Lung (tissue), 11 donors: ENCODE measurements at regions not wholly inside any gene's neighbourhood (a gene's known extent, or its start where the extent isn't known, plus 50 kb on each side); places are given as distances from the start of the nearest gene placed in this dataset.

ENCODE experiments used
- ATAC-seq: fragments of 200-7000 bp; cut with Tn5 transposase; one replicate; pipeline ENCODE4 v1.9.1; 2020; ENCODE audit warnings: moderate number of reproducible peaks; ENCODE audit not compliant: insufficient read depth, low FRiP score
- DNase-seq, 3 donors: peaks; one replicate each; pipeline ENCODE4 v3.0.0-alpha.2; 2013 to 2017
- H3K27ac ChIP-seq, 2 donors: one replicate each; pipeline ENCODE4 v1.5.1; 2013; ENCODE audit warnings: mild to moderate bottlenecking in 2 of 2, moderate library complexity in 2 of 2, control low read depth in 1 of 2, inconsistent platforms in 1 of 2, low read depth in 1 of 2, low read length in 1 of 2
- H3K27me3 ChIP-seq, 3 donors: one replicate each; pipeline ENCODE4 v1.5.1; 2013; ENCODE audit warnings: low read length in 2 of 3; ENCODE audit not compliant: control insufficient read depth in 3 of 3, insufficient read depth in 3 of 3
- H3K36me3 ChIP-seq, 4 donors: one replicate each; pipeline ENCODE4 v1.5.1; 2013; ENCODE audit warnings: low read length in 4 of 4, mild to moderate bottlenecking in 1 of 4, moderate library complexity in 1 of 4; ENCODE audit not compliant: control insufficient read depth in 4 of 4, insufficient read depth in 4 of 4
- H3K4me1 ChIP-seq, 5 donors: one replicate each; pipeline ENCODE4 v1.5.1; 2013; ENCODE audit warnings: low read length in 5 of 5, mild to moderate bottlenecking in 2 of 5, moderate library complexity in 1 of 5; ENCODE audit not compliant: control insufficient read depth in 5 of 5, insufficient read depth in 5 of 5
- H3K4me3 ChIP-seq: one replicate; pipeline ENCODE4 v1.5.1; 2013; ENCODE audit warnings: mild to moderate bottlenecking, control low read depth, moderate library complexity
- H3K9ac ChIP-seq, 2 donors: one replicate each; pipeline ENCODE4 v1.5.1; 2013; ENCODE audit warnings: low read length in 2 of 2, control low read depth in 1 of 2; ENCODE audit not compliant: insufficient read depth in 1 of 2
- H3K9me3 ChIP-seq, 4 donors: one replicate each; pipeline ENCODE4 v1.5.1; 2013; ENCODE audit warnings: low read length in 3 of 4, mild to moderate bottlenecking in 1 of 4, moderate library complexity in 1 of 4; ENCODE audit not compliant: control insufficient read depth in 4 of 4, insufficient read depth in 3 of 4
- WGBS, 2 donors: extraction: QIAGEN DNeasy Blood & Tissue Kit; methylation state at CpG; one replicate each; pipeline ENCODE4 v1.1.7; 2013; 5-methylcytosine and 5-hydroxymethylcytosine counted together
- TF ChIP-seq, protein P1 (sequence below): IDR thresholded peaks from 2 replicates; pipeline ENCODE4 v1.5.1; 2012; ENCODE audit warnings: mild to moderate bottlenecking; ENCODE audit errors: control extremely low read depth, extremely low read depth
- donor health status: control.
- donor health status: control.
- donor health status: Bipolar disorder and iron deficiency.
- donor health status: healthy.
- donor health status: DM: yes; HTN: yes; CAD: no.

- H3K36me3 ChIP-seq = no peaks in the 10 kb centered on the region
- no peaks in the 10 kb centered on the region for H3K27me3 ChIP-seq
- WGBS, 2 donors = 93 to 100% methylated on average over 1 of the region's 1 CpG
- H3K27ac ChIP-seq = peak overlapping the region; percentile 33 to 43
- no peak overlapping the region for H3K9ac ChIP-seq
- H3K4me1 ChIP-seq = peaks cover 0 to 30% (median 11%) of the 10 kb centered on the region in 5 donors
- H3K9me3 ChIP-seq = no peaks in the 10 kb centered on the region
- DNase-seq = no peak
- ATAC-seq = no peak
- TF ChIP-seq, protein P1, sequence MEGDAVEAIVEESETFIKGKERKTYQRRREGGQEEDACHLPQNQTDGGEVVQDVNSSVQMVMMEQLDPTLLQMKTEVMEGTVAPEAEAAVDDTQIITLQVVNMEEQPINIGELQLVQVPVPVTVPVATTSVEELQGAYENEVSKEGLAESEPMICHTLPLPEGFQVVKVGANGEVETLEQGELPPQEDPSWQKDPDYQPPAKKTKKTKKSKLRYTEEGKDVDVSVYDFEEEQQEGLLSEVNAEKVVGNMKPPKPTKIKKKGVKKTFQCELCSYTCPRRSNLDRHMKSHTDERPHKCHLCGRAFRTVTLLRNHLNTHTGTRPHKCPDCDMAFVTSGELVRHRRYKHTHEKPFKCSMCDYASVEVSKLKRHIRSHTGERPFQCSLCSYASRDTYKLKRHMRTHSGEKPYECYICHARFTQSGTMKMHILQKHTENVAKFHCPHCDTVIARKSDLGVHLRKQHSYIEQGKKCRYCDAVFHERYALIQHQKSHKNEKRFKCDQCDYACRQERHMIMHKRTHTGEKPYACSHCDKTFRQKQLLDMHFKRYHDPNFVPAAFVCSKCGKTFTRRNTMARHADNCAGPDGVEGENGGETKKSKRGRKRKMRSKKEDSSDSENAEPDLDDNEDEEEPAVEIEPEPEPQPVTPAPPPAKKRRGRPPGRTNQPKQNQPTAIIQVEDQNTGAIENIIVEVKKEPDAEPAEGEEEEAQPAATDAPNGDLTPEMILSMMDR = no peak
- no peak overlapping the region for H3K4me3 ChIP-seq
Observed at GRCh38 chr5:67305401-67305800, 108.8 kb upstream of the CD180 start.

DNA sequence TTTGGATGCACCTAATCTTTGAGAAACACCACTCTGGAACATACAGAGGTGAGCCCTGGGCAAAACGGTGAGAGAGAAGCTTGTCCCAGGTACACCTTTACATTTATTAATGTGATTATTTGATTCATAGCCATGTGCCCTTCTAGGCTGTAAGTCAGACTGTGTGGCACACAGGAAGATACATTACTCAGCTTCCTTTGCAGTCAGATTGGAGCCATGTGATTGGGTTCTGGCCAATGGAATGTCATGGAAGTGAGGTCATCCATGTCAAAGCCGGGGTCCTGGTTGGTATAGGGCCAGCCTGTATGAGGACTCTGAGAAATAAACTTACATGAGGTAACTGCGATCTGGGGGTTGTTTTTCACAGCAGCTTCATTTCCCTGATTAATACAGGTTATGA lies 106.8 kb upstream of the CD180 start:
- DNase-seq (no peak), ATAC-seq (no peak)
- no peaks in the 10 kb centered on the region for H3K9me3 ChIP-seq
- no peak overlapping the region for H3K4me3 ChIP-seq
- TF ChIP-seq, protein P1 = no peak
- WGBS, 2 donors = 76 to 86% methylated on average over 3 of the region's 3 CpGs
- no peak overlapping the region for H3K27ac ChIP-seq
- peaks cover 0 to 49% (median 17%) of the 10 kb centered on the region in 5 donors for H3K4me1 ChIP-seq
- H3K36me3 ChIP-seq = no peaks in the 10 kb centered on the region
- H3K9ac ChIP-seq = no peak overlapping the region
- H3K27me3 ChIP-seq = no peaks in the 10 kb centered on the region

- Histone ChIP-seq H3K9ac (no peak overlapping the region), H3K36me3 (no peaks in the 10 kb centered on the region), H3K4me1 (peaks cover 0 to 42% (median 18%) of the 10 kb centered on the region in 5 donors), H3K27me3 (no peaks in the 10 kb centered on the region), H3K9me3 (peaks cover 0 to 2% (median 0%) of the 10 kb centered on the region in 4 donors), H3K4me3 (no peak overlapping the region), H3K27ac (peak overlapping the region in 1 of 2 donors; percentile 64)
- DNase-seq (peak in 1 of 3 donors; percentile 53), ATAC-seq (peak; percentile 44)
- TF ChIP-seq, protein P1 = no peak
- 31 to 40% methylated on average over 8 of the region's 8 CpGs for WGBS, 2 donors
Observed at GRCh38 chr5:67301285-67301903, 104.8 kb upstream of the CD180 start.

DNA sequence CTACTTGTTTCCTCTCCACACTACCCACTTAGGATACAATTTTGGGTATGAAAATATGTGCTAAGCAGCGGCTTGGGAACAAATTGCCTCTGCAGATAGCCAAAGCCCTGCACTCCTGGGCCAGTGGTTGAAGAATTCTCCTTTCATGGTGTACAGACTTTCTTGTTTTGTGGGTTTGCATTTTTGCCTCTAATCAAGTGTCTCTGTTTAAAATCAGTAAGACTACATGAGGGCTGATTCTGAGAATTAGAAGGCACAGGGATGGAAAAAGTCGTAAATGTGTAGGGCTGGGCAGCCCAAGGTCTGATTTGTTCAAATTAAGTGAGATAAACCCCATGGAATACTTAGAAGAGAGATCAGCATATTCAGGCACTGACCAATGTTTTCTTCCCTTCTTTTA lies 103.7 kb upstream of the CD180 start:
- TF ChIP-seq, protein P1 = no peak
- ATAC-seq = no peak
- Histone ChIP-seq H3K4me3 (no peak overlapping the region), H3K27me3 (no peaks in the 10 kb centered on the region), H3K9me3 (peaks cover 0 to 2% (median 0%) of the 10 kb centered on the region in 4 donors), H3K9ac (no peak overlapping the region), H3K36me3 (no peaks in the 10 kb centered on the region), H3K4me1 (peaks cover 0 to 32% (median 12%) of the 10 kb centered on the region in 5 donors), H3K27ac (no peak overlapping the region)
- no peak for DNase-seq
- WGBS, 2 donors = 82 to 92% methylated on average over 2 of the region's 2 CpGs
